ENCODE measurements at regions not wholly inside any gene's neighbourhood (a gene's known extent, or its start where the extent isn't known, plus 50 kb on each side); places are given as distances from the start of the nearest gene placed in this dataset.

DNA sequence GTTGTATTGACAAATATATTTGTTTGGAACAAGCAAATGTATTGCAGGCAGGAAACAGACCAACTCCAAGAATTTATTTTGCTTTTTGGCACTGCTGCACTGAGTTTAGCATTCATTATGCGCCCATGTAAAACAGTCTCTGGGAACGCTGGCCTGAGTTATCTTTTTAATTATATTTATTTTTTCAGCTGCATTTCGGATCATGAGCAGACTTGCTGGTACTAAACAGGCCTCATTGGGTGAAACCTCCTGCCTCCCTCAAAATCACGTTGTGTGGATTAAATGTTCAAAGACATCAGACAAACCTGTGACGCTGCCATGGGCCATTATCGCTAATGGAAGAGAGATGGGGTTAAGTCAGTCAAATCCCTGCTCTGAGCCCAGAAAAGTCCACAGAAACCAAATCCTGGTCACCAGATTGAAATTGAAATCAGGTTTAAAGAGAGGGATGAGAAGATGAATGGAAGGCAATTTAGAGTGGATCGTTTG lies 511.1 kb upstream of the PROK2 start:
- no peaks in the 10 kb centered on the region for H3K9me3 ChIP-seq
- H3K4me1 ChIP-seq = peaks cover 68% of the 10 kb centered on the region
- no peaks in the 10 kb centered on the region for H3K36me3 ChIP-seq

GRCh38 chr3:72295276-72295961 lies 510.5 kb upstream of the PROK2 start:
- TF ChIP-seq, protein P1, sequence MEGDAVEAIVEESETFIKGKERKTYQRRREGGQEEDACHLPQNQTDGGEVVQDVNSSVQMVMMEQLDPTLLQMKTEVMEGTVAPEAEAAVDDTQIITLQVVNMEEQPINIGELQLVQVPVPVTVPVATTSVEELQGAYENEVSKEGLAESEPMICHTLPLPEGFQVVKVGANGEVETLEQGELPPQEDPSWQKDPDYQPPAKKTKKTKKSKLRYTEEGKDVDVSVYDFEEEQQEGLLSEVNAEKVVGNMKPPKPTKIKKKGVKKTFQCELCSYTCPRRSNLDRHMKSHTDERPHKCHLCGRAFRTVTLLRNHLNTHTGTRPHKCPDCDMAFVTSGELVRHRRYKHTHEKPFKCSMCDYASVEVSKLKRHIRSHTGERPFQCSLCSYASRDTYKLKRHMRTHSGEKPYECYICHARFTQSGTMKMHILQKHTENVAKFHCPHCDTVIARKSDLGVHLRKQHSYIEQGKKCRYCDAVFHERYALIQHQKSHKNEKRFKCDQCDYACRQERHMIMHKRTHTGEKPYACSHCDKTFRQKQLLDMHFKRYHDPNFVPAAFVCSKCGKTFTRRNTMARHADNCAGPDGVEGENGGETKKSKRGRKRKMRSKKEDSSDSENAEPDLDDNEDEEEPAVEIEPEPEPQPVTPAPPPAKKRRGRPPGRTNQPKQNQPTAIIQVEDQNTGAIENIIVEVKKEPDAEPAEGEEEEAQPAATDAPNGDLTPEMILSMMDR (IDR thresholded peaks at IDR 0.05; ENCODE audit: low read depth, low read length) = no peak
- no peaks in the 10 kb centered on the region for H3K36me3 ChIP-seq
- H3K4me3 ChIP-seq (ENCODE audit: low read depth, low read length) = no peak overlapping the region
- peaks cover 71% of the 10 kb centered on the region for H3K4me1 ChIP-seq
- no peaks in the 10 kb centered on the region for H3K27me3 ChIP-seq
- H3K9me3 ChIP-seq = no peaks in the 10 kb centered on the region
- peak; percentile 84 for DNase-seq

More for the DNA sequence above, 511.1 kb upstream of the PROK2 start:
- DNase-seq = peak; percentile 84
- TF ChIP-seq, protein P1 (IDR thresholded peaks at IDR 0.05; ENCODE audit: low read depth, low read length) = no peak
- no peaks in the 10 kb centered on the region for H3K27me3 ChIP-seq
- no peak overlapping the region for H3K4me3 ChIP-seq (ENCODE audit: low read depth, low read length)

- Histone ChIP-seq H3K9me3 (no peaks in the 10 kb centered on the region), H3K27me3 (no peaks in the 10 kb centered on the region), H3K4me3 (ENCODE audit: low read depth, low read length) (no peak overlapping the region), H3K36me3 (no peaks in the 10 kb centered on the region), H3K4me1 (peaks cover 59% of the 10 kb centered on the region)
- TF ChIP-seq, protein P1 (IDR thresholded peaks at IDR 0.05; ENCODE audit: low read depth, low read length) = no peak
- peak; percentile 76 for DNase-seq
These were observed 506.1 kb upstream of the PROK2 start for GRCh38 chr3:72290859-72291638.

DNA sequence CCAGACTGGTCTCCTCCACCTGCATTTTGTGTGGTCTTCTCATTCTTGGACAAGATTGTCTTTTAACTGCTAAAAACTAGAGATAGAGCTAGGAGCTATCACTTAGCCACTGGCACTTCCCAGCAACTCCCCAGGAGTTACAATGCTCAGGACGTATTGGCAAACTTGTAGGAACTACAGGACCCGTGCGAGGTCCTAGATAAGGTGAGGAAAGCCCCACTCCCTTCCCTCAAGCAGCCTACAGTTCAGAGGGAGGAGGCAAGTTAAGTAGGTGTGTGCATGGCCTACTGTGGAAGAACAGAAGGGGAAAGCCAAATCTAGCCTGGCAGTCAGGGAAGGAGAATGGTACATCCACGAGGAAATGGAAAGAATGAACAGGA lies 504.7 kb upstream of the PROK2 start:
- H3K9me3 ChIP-seq = no peaks in the 10 kb centered on the region
- no peaks in the 10 kb centered on the region for H3K36me3 ChIP-seq
- no peak overlapping the region for H3K4me3 ChIP-seq (ENCODE audit: low read depth, low read length)
- H3K27me3 ChIP-seq = no peaks in the 10 kb centered on the region
- TF ChIP-seq, protein P1 (IDR thresholded peaks at IDR 0.05; ENCODE audit: low read depth, low read length) = no peak
- no peak for DNase-seq
- peaks cover 52% of the 10 kb centered on the region for H3K4me1 ChIP-seq

GRCh38 chr3:72288955-72289691 lies 504.2 kb upstream of the PROK2 start:
- no peaks in the 10 kb centered on the region for H3K9me3 ChIP-seq
- peak overlapping the region; percentile 43 for H3K4me3 ChIP-seq (ENCODE audit: low read depth, low read length)
- peak; percentile 81 for DNase-seq
- no peaks in the 10 kb centered on the region for H3K27me3 ChIP-seq
- no peaks in the 10 kb centered on the region for H3K36me3 ChIP-seq
- H3K4me1 ChIP-seq = peaks cover 46% of the 10 kb centered on the region
- TF ChIP-seq, protein P1 (IDR thresholded peaks at IDR 0.05; ENCODE audit: low read depth, low read length) = no peak

All from BE2C (cell line).